HG02973 (cell line): ENCODE measurements at regions not wholly inside any gene's neighbourhood (a gene's known extent, or its start where the extent isn't known, plus 50 kb on each side); places are given as distances from the start of the nearest gene placed in this dataset.
"Not testable (repeated sequence)": the region's sequence is repeated elsewhere in the genome, so short reads cannot be mapped to it uniquely, and the experiment has no call there.

ENCODE experiments used
- ATAC-seq: cut with Tn5 transposase; IDR thresholded peaks from one replicate; pipeline ENCODE4 v1.9.1; 2021; ENCODE audit warnings: moderate library complexity; ENCODE audit not compliant: unreplicated experiment

DNA sequence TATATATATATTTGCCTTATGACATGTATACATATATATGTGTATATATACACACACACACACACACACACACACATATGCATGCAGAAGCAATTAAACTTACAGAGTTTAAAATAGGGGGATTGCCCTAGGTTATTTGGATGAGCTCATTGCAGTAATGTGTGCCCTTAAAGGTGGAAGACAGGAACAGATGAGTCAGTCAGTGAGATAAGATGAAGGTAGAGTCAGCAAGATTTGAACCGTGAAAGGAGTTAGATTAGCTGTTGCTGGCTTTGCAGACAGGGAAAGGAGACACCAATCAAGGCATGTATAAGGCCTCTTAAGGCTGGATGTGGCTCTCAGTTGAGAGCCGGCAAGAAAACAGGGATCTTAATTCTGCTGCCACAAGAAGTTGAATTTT, 902.4 kb upstream of the RAG2 start:
- ATAC-seq: no peak

DNA sequence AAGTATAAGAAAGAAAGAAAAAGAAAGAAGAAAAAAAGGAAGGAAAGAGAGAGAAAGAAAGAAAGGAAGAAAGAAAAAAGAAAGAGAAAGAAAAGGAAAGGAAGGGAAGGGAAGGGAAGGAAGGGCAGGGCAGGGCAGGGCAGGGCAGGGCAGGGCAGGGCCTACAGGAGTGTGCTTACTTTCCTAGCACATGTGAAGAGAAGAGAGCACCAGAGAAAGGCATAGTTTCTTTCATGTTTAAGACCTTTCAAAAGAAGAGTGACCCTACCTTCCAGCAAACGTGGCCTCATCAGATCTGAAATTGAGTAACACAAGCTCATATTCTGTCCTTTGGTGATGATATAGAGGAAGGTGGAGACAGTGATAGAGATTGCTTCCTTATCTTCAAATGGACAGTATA, 899.3 kb upstream of the RAG2 start:
- no peak for ATAC-seq

DNA sequence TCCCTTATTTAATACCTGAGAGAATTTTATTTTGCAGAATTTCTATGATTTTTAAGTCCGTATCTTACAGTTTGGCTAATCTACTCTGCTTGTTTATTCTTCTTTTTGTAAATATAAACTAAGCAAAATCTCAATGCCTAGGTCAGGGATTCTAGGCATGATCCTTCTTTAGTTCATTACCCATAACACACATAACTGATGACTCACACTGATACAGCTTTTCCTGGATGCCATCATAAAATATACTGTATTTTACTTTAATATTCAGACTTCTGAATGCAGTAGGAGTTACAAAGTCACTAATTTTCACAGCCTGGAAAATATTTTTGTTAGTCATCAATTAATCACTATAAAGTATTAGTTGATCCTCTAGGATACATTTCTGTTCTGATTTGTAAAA, 898.2 kb upstream of the RAG2 start:
- ATAC-seq: no peak

DNA sequence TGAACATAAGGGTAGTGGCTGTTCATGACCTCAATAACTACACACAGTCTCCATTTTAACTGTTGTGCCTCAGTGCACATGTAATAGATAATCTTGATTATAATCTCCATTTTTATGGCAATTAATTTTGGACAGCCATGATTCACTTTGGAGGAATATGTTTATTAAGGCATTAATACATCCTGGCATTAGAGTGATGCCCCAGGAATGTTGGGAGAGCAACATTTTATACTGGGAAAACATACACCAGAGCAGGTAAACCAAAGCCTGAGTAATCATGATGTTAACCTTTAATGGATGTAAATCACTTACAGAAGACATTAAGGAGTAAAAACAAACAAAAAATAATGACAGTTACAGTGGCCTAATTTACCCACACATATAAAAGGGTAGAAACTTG, 886.3 kb upstream of the RAG2 start:
- ATAC-seq: no peak

DNA sequence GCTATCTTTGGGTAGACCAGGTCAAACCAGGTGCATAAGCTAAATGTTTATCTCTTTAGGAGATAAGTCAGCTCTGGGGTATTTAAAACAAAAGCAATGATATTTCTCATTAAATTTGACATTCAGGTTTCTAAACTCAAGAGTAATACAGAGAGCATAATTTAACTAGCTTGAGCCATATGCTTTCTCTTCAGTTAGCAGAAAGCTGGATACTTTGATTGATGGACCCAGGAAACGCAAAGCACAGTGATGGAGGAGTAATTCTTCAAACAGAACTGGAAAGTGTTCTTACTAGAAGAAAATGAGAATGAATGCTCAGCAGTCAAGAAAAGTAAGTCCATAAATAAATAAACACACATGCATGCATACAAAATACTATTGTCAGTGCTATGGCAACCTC, 885.7 kb upstream of the RAG2 start:
- no peak for ATAC-seq

DNA sequence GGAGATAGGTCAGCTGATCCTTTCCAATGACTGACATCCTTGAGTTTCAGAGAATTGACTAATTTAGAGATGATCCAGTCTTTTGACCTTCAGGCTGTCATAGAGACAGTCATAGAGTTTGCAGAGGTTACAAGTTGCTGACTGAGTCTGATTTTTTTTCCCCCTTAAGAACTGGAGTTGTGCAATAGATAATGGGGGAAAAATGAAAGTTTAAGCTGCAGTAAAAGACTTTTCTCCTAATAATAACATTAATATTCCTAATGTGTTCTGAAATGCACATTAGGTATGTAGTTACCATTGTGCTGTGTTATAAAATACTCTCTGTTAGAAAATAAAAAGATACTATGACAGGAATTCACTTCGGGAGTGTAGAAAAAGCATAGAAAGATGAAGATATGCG, 876.9 kb upstream of the RAG2 start:
- no peak for ATAC-seq

DNA sequence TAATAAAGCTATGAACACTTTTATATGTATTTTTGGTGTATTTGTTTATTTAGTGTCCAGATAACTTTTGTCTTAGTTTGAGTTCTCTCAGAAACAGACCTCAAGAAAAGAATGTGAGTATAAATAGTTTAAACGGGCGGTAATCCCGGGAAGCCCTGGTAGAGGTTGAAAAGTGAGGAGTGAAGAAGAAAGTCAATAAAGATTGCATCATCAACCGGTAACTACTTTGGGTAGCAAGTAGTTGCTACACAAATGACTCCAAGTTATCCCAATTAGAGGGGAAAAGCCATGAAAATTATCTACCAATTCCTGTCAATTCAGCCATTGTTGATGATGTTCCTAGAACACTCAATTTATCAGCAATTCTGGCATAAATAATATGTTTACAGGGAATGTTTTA, 870.3 kb upstream of the RAG2 start:
- ATAC-seq: no peak

DNA sequence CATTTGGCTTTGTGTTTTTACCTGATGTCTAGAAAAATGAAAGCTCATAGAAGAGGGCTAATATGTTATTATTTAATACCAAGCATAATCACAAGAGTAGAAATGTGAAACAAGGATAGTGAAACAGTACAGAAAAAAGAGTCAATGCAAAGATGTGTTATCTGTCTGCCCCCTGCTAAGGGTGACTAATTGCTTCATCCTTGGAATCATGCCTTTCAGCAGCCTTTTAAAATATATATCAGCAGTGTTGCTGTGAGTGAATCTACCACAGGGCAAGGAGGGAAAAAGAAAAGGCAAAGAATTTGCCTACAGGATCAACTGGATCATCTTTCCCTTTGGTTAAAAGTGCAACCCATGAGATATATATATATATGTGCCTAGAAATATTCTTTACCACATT, 867.2 kb upstream of the RAG2 start:
- no peak for ATAC-seq

DNA sequence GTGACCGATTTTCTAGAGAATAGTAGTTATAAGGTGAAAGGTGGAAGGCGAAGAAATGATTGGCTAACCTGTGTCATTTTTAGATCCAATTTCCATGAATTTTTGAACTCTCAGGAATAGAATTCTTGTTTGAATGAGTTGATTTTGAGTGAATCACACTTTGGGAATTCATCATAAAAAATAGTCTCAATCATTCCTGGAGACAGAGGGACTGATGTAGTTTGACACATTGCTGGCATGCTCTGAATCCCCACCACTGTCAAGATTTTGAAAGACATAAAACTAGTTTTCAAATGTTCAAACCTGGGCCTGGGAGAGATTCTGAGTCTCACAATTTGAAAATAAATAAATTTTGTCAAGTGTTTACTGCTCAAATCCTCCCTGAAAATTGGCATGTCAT, 861.4 kb upstream of the RAG2 start:
- no peak for ATAC-seq

DNA sequence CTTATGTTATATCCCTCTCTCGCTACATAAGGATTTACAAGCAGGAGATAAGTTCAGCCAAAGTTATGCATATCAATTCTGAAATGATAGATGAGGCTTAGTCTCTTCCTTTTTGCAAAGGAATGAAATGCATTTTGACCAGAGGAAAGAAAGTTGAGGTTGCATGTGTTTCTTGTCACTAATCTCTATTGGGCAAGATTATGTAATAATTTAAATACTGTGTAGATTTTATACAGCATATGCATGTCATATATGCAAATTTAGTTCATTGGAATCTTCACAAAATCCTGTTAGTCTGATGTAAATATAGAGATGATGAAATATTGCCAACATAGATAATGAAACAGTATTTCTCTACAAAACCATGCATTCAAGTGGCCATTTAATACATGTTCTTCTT, 858.7 kb upstream of the RAG2 start:
- no peak for ATAC-seq

DNA sequence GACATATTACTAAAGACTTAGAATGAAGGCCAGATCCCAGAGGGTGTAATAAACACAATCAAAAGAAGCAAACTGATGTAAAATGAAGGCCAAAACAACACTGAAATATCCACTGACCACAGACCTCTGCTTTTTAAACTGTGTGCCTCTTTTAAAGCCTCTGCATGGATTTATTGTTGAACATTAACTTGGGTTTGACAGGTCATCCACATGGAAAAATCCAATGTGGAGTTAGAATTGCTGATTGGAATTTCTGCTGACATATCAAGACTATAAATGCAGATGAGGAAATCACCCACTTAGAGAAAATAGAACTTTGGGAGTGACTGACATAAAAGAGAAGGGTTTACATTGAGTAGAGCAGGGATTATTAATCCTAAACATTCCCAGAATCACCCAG, 853.9 kb upstream of the RAG2 start:
- ATAC-seq: no peak

DNA sequence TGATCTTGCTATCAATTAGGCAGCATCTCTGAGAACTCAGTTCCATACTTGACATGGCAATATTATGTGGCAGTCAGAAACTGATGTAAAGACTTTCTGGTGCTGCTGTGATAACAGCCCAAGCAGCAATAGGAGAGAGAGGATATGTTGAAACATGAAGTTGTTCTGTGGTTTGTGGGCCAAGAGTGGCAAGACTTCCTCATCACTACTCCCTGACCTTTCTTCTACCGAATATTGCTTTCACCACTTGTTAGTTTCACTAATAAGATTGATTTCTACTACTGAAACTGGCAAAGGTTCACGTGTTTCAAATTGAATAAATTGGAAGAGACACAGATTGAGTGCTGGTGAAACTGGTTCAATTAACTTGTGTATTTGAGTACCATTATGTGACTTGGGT, 852.6 kb upstream of the RAG2 start:
- peak; percentile 72 for ATAC-seq

DNA sequence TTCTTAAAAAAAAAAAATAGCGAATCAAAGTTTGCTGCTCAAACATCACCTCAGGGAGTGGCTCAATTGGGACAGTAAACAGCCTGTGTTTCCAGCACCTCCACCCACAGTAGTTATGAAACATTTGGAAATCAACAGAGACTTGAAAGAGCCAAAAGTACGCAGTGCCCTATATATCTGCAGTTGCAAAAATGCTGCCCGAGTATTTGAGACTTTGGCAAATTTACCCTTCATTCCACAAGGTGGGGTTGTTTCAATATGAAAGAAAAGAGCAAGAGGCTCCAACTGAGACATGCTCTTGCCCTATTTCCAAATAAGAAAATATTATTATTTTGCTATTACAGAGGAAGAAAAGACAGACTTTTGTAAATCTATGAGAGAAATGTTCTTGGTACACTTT, 851.1 kb upstream of the RAG2 start:
- no peak for ATAC-seq

DNA sequence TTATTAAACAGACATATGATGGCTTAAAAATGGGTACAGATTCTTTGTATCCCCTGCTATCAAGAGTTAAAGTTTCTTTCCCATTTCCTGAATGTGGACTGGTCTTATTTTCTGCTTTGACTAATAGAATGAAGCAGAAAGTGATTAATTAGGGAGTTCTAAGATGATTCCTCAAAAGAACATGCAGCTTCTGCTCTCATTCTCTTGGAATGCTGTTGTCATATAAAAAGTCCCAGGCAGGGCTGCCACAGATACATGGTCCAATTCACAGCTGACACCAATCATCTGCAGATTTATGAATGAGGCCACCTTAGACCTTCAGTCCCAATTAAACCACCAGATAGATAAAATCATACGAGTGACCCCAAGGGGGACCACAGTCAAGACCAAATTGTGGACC, 844.5 kb upstream of the RAG2 start:
- ATAC-seq: no peak

DNA sequence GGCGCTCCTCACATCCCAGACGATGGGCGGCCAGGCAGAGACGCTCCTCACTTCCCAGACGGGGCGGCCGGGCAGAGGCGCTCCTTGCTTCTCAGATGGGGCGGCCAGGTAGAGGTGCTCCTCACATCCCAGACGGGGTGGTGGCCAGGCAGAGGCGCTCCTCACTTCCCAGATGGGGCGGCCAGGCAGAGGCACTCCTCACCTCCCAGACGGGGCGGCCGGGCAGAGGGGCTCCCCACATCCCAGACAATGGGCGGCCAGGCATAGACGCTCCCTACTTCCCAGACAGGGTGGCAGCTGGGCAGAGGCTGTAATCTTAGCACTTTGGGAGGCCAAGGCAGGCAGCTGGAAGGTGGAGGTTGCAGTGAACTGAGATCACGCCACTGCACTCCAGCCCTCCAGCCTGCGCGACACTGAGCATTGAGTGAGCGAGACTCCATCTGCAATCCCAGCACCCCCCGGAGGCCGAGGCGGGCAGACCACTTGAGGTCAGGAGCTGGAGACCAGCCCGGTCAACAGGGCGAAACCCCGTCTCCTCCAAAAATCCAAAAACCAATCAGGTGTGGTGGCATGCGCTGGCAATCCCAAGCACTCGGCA, 833.7 kb upstream of the RAG2 start:
- ATAC-seq: not testable (repeated sequence)

DNA sequence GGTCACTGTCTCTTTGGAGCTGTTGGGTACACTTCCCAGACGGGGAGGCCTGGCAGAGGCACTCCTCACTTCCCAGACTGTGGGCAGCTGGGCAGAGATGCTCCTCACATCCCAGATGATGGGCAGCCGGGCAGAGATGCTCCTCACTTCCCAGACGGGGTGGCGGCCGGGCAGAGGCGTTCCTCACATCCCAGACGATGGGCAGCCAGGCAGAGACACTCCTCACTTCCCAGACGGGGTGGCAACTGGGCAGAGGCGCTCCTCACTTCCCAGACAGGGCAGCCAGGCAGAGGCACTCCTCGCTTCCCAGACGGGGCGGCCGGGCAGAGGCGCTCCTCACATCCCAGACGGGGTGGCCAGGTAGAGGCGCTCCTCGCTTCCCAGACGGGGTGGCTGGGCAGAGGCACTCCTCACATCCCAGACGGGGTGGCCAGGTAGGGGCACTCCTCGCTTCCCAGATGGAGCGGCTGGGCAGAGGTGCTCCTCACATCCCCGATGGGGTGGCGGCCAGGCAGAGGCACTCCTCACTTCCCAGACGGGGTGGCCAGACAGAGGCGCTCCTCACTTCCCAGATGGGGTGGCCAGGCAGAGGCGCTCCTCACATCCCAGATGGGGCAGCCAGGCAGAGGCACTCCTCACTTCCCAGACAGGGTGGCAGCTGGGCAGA, 833.1 kb upstream of the RAG2 start:
- not testable (repeated sequence) for ATAC-seq

DNA sequence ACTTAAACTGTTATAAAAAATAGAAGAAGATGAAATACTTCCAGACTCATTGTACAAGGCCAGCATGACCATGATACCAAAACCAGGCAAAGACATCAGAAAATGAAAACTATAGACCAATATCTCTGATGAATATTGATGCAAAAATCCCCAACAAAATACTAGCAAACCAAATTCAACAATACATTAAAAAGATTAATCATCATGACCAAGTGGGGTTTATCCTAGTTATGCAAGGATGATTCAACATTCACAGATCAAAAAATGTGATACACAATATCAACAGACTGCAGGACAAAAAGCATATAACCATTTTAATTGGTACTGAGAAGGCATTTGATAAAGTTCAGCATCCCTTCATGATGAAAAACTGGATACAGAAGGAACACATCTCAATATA, 824.5 kb upstream of the RAG2 start:
- ATAC-seq: no peak

DNA sequence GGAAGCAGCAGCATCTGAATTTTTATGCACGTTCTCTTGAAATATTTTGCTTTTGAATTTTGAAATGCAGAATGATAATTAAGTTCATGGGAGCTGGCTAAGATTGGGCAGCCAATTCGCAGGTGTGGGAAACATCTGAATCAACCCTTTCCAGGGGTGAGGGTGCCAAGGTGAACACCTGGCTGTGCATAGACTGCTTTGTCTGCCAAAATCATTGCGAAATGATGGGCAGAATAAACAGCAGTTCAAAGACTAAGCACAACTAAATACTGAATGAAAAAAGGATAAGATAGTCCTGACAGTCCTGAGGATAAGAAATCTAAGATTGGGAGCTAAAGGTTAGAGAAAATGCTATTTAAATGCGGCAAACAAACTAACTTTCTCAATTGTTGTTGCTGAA, 813.3 kb upstream of the RAG2 start:
- ATAC-seq: no peak

DNA sequence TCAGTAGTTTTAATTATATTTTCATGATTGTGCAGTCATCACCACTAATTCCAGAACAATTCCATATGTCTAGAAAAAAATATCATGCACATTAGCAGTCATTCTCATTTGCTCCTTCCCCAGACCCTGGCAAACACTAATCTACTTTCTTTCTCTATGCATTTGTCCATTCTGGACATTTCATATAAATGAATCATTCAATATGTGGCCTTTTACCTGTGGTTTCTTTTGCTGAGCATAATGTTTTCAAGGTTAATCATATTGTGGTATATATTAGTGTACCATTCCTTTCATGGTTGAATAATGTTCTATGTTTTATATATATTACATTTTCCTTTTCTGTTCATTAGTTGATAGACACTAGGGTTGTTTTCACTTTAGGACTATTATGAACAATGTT, 811.1 kb upstream of the RAG2 start:
- no peak for ATAC-seq

DNA sequence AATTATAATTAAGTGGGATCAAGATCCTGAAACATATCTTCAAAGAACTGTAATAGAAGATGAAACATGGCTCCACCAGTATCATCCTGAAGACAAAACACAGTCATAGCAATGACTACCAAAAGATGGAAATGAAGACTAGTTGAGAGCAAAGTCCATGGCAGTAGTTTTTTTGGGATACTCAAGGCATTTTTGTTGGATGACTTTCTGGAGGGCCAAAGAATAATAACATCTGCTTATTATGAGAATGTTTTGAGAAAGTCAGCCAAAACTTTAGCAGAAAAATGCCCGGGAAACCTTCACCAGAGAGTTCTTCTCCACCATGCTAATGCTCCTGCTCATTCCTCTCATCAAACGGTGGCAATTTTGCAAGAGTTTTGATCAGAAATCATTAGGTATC, 809.4 kb upstream of the RAG2 start:
- no peak for ATAC-seq

DNA sequence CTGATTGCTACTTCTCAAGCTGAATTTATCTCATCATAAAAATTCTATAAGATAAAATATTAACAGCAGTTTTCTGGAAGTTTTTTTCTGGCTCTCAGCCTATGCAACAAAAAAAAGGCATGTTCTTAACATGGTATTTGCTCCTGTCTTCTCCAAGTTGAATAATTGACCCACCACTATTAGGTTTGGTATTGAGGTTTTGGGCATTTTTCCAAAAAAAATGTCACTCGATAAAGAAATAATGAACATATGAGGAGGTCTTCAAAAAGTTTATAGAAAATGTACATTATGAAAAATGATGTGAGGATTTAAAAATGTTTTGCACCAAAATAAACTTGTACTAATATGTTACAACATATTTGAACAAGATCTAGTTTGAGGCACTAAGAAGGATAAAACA, 808.6 kb upstream of the RAG2 start:
- no peak for ATAC-seq

DNA sequence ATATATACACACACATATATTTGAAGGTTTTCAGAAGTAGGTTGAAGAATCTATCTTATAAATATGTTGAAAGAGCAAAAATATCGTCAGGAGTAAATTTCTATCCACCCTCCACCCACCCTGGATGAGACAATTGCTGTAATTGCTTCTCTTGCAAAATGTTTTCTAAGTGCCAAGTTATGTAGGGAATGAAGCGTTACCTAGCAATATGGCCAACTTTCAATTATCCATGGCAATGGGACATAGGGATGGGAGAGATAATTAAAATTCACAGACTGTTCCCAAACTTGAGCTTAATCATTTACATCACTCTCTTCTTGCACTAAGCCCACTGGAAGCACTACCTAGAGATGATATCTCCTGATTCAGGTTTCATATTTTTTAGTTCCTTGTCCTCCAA, 806.2 kb upstream of the RAG2 start:
- no peak for ATAC-seq

DNA sequence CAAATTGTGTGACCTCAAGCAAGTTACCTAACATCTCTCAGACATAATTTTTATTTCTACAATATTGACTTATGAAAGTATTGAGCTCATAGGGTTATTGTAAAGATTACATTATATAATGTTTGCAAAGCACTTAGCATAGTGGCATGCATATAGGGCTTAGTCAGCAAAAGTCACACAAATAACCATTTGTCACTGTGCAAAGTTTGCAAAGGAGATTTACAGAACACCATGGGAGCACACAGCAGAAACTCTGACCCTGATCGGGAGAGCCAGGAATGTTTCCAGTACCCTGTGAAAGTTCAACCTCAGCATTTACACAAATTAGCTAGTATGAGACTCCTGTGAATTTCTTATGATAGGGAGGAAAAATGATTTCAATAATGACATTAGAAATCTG, 804.6 kb upstream of the RAG2 start:
- no peak for ATAC-seq
